ENCODE measurements at regions not wholly inside any gene's neighbourhood (a gene's known extent, or its start where the extent isn't known, plus 50 kb on each side); places are given as distances from the start of the nearest gene placed in this dataset.

DNA sequence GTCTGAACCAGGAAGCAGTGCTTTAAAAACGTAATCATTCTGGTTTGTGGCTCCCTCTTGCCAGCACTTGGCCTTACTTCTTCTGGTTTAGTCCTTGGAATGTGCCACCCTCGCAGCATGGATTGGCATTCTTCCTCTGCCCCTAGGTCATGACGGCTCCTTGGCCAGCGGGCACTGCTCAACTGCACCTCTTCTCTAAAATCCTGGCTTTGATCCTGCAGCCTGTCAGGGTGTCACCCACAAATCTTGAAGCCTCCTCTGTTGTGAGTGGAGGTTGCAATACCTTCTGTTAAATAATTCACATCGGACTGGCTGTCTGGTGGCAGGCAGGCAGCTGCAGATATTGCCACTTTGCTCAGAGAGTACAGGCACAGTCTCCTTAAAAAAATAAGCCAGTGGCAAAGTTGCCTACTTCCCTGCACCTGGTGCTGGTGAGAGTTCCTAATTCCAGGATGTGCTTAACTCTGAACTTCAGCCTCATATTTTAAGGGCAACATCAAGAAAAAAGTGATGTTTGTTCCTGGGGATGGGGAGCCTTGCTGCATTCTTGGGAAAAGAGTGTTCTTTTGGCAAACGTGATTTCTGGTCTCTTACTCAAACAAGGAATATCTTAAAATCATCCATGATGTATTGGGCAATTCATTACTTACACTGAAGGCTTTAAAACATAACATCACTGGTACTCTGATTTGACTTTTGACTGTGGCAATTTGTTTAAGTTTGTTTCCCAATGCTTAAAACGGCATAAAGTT lies 179.8 kb downstream of the FOXA2 start:
- no peak overlapping the region for H3K4me3 ChIP-seq (replicated peaks; ENCODE audit: insufficient read depth, low read length)
- TF ChIP-seq SPI1 (IDR thresholded peaks at IDR 0.05; ENCODE audit: borderline replicate concordance, low read depth), result no peak
- TF ChIP-seq, protein P1, sequence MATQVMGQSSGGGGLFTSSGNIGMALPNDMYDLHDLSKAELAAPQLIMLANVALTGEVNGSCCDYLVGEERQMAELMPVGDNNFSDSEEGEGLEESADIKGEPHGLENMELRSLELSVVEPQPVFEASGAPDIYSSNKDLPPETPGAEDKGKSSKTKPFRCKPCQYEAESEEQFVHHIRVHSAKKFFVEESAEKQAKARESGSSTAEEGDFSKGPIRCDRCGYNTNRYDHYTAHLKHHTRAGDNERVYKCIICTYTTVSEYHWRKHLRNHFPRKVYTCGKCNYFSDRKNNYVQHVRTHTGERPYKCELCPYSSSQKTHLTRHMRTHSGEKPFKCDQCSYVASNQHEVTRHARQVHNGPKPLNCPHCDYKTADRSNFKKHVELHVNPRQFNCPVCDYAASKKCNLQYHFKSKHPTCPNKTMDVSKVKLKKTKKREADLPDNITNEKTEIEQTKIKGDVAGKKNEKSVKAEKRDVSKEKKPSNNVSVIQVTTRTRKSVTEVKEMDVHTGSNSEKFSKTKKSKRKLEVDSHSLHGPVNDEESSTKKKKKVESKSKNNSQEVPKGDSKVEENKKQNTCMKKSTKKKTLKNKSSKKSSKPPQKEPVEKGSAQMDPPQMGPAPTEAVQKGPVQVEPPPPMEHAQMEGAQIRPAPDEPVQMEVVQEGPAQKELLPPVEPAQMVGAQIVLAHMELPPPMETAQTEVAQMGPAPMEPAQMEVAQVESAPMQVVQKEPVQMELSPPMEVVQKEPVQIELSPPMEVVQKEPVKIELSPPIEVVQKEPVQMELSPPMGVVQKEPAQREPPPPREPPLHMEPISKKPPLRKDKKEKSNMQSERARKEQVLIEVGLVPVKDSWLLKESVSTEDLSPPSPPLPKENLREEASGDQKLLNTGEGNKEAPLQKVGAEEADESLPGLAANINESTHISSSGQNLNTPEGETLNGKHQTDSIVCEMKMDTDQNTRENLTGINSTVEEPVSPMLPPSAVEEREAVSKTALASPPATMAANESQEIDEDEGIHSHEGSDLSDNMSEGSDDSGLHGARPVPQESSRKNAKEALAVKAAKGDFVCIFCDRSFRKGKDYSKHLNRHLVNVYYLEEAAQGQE (IDR thresholded peaks at IDR 0.05; ENCODE audit: insufficient replicate concordance, low read depth), result no peak
- TF ChIP-seq, protein P2, sequence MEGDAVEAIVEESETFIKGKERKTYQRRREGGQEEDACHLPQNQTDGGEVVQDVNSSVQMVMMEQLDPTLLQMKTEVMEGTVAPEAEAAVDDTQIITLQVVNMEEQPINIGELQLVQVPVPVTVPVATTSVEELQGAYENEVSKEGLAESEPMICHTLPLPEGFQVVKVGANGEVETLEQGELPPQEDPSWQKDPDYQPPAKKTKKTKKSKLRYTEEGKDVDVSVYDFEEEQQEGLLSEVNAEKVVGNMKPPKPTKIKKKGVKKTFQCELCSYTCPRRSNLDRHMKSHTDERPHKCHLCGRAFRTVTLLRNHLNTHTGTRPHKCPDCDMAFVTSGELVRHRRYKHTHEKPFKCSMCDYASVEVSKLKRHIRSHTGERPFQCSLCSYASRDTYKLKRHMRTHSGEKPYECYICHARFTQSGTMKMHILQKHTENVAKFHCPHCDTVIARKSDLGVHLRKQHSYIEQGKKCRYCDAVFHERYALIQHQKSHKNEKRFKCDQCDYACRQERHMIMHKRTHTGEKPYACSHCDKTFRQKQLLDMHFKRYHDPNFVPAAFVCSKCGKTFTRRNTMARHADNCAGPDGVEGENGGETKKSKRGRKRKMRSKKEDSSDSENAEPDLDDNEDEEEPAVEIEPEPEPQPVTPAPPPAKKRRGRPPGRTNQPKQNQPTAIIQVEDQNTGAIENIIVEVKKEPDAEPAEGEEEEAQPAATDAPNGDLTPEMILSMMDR (IDR thresholded peaks at IDR 0.05; ENCODE audit: insufficient read depth, low read length), result no peak
- TF ChIP-seq GABPA (IDR thresholded peaks at IDR 0.05; ENCODE audit: low read depth), result no peak
- TF ChIP-seq POLR2AphosphoS5 (IDR thresholded peaks at IDR 0.05; ENCODE audit: low read depth), result no peak
- H3K27me3 ChIP-seq (ENCODE audit: insufficient read depth, poor library complexity, severe bottlenecking), result peaks cover 11% of the 10 kb centered on the region
- no peak for DNase-seq (ENCODE audit: low read depth in 1 of 2, low spot score in 1 of 2)
- no peak overlapping the region for H3K27ac ChIP-seq (replicated peaks)

DNA sequence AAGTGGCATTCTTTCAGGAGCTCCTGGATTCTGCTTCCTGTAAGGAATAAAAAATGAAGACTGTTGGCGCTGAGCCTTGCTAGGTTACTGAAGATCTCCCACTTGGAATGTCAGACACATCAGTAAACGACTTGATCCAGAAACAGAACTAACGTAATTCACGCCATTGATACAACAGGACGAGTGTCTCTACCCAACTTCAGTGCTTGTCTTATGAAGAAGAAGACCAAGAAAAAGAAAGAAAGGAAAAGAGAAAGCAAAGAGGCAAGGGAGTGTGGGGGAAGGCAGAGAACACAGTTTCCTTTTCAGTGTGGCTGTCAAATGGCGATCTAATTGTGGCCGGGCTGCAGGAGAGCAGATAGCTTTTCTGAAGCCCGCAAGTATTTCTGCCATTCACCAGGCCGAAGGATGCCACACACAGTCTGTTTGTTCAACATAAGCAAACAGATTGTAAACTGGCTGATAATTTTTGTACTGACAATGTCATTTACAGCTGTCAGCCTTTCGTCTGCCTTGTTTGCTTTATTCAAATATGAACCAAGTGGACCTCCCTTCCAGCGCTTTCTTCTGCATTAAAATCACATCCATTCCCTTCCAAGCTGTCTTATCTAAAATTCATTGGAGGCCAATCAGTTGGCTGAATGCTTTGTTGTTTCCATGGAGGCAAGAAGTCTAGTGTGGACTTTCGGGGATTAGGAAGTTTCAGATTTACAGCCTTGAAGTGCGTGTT lies 180.6 kb downstream of the FOXA2 start:
- no peak for DNase-seq (ENCODE audit: low read depth in 1 of 2, low spot score in 1 of 2)
- H3K27ac ChIP-seq (replicated peaks), result no peak overlapping the region
- no peak overlapping the region for H3K4me3 ChIP-seq (replicated peaks; ENCODE audit: insufficient read depth, low read length)
- TF ChIP-seq GABPA (IDR thresholded peaks at IDR 0.05; ENCODE audit: low read depth), result no peak
- peaks cover 11% of the 10 kb centered on the region for H3K27me3 ChIP-seq (ENCODE audit: insufficient read depth, poor library complexity, severe bottlenecking)

DNA sequence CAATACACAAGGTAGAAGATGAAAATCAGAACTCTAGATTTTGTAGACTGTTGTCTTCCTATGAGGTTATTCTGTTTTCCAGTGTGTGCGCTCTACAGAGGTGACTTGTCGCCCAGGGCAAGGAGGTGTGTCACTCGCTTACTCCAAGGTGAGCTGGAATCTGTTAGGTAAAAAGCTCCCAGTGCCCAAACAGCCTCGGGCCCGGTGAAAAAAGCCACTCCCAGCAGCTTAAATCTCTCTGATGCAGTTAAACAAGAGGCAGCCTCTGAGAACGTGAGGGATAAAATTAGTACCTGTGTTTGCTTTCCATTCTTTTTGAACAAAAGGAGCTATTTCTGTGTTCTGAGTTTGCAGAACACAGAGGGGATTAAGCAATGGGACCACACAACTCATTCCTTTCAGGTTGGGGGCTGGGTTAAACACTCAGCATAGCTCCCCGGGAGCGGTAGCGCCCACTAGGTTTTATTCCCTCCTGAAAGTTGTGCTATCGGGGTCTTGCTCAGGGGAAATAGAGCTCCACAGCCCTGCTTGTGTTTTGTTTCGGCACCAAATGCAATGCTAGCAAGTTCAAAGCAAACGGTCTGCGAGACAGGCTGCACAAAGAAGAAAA lies 181.2 kb downstream of the FOXA2 start:
- no peak for TF ChIP-seq SPI1 (IDR thresholded peaks at IDR 0.05; ENCODE audit: borderline replicate concordance, low read depth)
- TF ChIP-seq, protein P1 (IDR thresholded peaks at IDR 0.05; ENCODE audit: insufficient replicate concordance, low read depth), result no peak
- no peak for TF ChIP-seq POLR2AphosphoS5 (IDR thresholded peaks at IDR 0.05; ENCODE audit: low read depth)
- no peak for TF ChIP-seq GABPA (IDR thresholded peaks at IDR 0.05; ENCODE audit: low read depth)
- TF ChIP-seq, protein P2 (IDR thresholded peaks at IDR 0.05; ENCODE audit: insufficient read depth, low read length), result no peak
- no peak overlapping the region for H3K4me3 ChIP-seq (replicated peaks; ENCODE audit: insufficient read depth, low read length)
- no peak for DNase-seq (ENCODE audit: low read depth in 1 of 2, low spot score in 1 of 2)
- H3K27me3 ChIP-seq (ENCODE audit: insufficient read depth, poor library complexity, severe bottlenecking), result peaks cover 11% of the 10 kb centered on the region
- no peak overlapping the region for H3K27ac ChIP-seq (replicated peaks)

DNA sequence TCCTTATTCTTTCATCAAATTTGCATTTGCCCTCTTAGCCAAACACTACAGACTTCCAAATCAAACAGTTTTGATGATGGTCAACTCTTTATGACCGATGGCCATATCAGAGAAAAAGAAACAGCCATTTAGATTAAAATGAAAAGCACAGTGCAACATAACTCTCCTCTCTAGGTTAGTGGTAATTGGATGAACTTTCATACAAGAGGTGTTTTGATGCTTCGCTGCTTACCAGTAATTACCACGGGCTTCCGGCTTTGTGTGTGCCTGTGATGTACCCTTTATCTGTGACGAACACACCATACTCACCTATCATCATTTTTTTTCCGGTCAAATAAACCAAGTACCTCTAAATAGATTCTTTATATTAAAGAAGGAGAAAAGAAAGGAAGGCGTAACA lies 181.8 kb downstream of the FOXA2 start:
- peaks cover 14% of the 10 kb centered on the region for H3K27me3 ChIP-seq (ENCODE audit: insufficient read depth, poor library complexity, severe bottlenecking)
- H3K4me3 ChIP-seq (replicated peaks; ENCODE audit: insufficient read depth, low read length), result no peak overlapping the region
- no peak overlapping the region for H3K27ac ChIP-seq (replicated peaks)
- TF ChIP-seq POLR2AphosphoS5 (IDR thresholded peaks at IDR 0.05; ENCODE audit: low read depth) (no peak), SPI1 (IDR thresholded peaks at IDR 0.05; ENCODE audit: borderline replicate concordance, low read depth) (no peak), GABPA (IDR thresholded peaks at IDR 0.05; ENCODE audit: low read depth) (no peak)
- TF ChIP-seq, protein P1 (IDR thresholded peaks at IDR 0.05; ENCODE audit: insufficient replicate concordance, low read depth), result no peak
- TF ChIP-seq, protein P2 (IDR thresholded peaks at IDR 0.05; ENCODE audit: insufficient read depth, low read length), result no peak
- DNase-seq (ENCODE audit: low read depth in 1 of 2, low spot score in 1 of 2), result no peak

Data from HL-60 (cell line).